HEK293 (cell line): ENCODE measurements at regions not wholly inside any gene's neighbourhood (a gene's known extent, or its start where the extent isn't known, plus 50 kb on each side); places are given as distances from the start of the nearest gene placed in this dataset.

Experiments
- CTCF ChIA-PET: fragments of 350-600 bp; formaldehyde crosslinking; extraction: SDS; loops from one replicate; lab custom pipeline; 2021; ENCODE audit warnings: antibody characterized with exemption; lab: Yijun Ruan, JAX
- POLR2A ChIA-PET: fragments of 300-600 bp; formaldehyde crosslinking; extraction: SDS; loops from one replicate; lab custom pipeline; 2020; ENCODE audit warnings: antibody characterized with exemption, inconsistent platforms; lab: Yijun Ruan, JAX
- H3K27ac ChIP-seq: fragments of 200-500 bp; sonication (Bioruptor generic); 2 replicates; pipeline ENCODE4 v1.5.1; 2014; ENCODE audit warnings: low read depth, low read length, control low read depth, inconsistent platforms; ENCODE audit errors: extremely low read depth
- H3K36me3 ChIP-seq, 2 experiments: fragments of 200-500 bp in 1 of 2; sonication (Bioruptor generic) in 1 of 2; 1 replicate in 1 of 2; 2 replicates in 1 of 2; pipeline ENCODE4 v1.5.1; 2014 to 2017; ENCODE audit warnings: inconsistent platforms in 2 of 2, low read length in 2 of 2; ENCODE audit not compliant: control insufficient read depth in 2 of 2, insufficient read depth in 1 of 2
- H3K4me1 ChIP-seq: fragments of 200-500 bp; sonication (Bioruptor generic); 2 replicates; pipeline ENCODE4 v1.5.1; 2014; ENCODE audit warnings: mild to moderate bottlenecking, low read length, inconsistent platforms; ENCODE audit not compliant: control insufficient read depth, insufficient read depth
- H3K4me3 ChIP-seq: 2 replicates; pipeline ENCODE4 v1.5.1; 2011; ENCODE audit warnings: low read depth, mild to moderate bottlenecking, control low read depth, low read length, moderate library complexity
- H3K9me3 ChIP-seq: fragments of 200-500 bp; sonication (Bioruptor generic); 2 replicates; pipeline ENCODE4 v1.5.1; 2014; ENCODE audit warnings: low read depth, low read length, inconsistent platforms; ENCODE audit not compliant: control insufficient read depth, insufficient read depth
- BCL11B ChIP-seq: fragments of 450-650 bp; formaldehyde crosslinking; IDR thresholded peaks from 2 replicates; pipeline ENCODE4 v1.5.1; 2016; ENCODE audit warnings: low read depth, missing biosample characterization, missing genetic modification characterization
- KLF10 ChIP-seq: fragments of 450-650 bp; IDR thresholded peaks from 2 replicates; pipeline ENCODE4 v1.5.1; 2018; ENCODE audit warnings: missing biosample characterization, mild to moderate bottlenecking, missing genetic modification characterization
- KLF16 ChIP-seq: fragments of 450-650 bp; formaldehyde crosslinking; IDR thresholded peaks from 2 replicates; pipeline ENCODE4 v1.5.1; 2017; ENCODE audit warnings: missing biosample characterization, missing genetic modification characterization
- REST ChIP-seq: fragments of 450-650 bp; formaldehyde crosslinking; IDR thresholded peaks from 2 replicates; pipeline ENCODE4 v1.5.1; 2016; ENCODE audit warnings: missing biosample characterization, missing genetic modification characterization
- SP3 ChIP-seq: fragments of 450-650 bp; formaldehyde crosslinking; IDR thresholded peaks from 2 replicates; pipeline ENCODE4 v1.5.1; 2016; ENCODE audit warnings: missing biosample characterization, missing genetic modification characterization
- SP7 ChIP-seq: fragments of 450-650 bp; formaldehyde crosslinking; IDR thresholded peaks from 2 replicates; pipeline ENCODE4 v1.5.1; 2016; ENCODE audit warnings: missing biosample characterization, missing genetic modification characterization
- ZBTB10 ChIP-seq: fragments of 450-650 bp; formaldehyde crosslinking; IDR thresholded peaks from 2 replicates; pipeline ENCODE4 v1.5.1; 2016; ENCODE audit warnings: missing biosample characterization, missing genetic modification characterization
- ZEB2 ChIP-seq: fragments of 450-650 bp; formaldehyde crosslinking; IDR thresholded peaks from 2 replicates; pipeline ENCODE4 v1.5.1; 2016; ENCODE audit warnings: missing biosample characterization, missing genetic modification characterization
- ZNF174 ChIP-seq: fragments of 450-650 bp; formaldehyde crosslinking; IDR thresholded peaks from 2 replicates; pipeline ENCODE4 v1.5.0; 2017; ENCODE audit warnings: missing biosample characterization, mild to moderate bottlenecking, missing genetic modification characterization
- ZNF184 ChIP-seq: fragments of 450-650 bp; IDR thresholded peaks from 2 replicates; pipeline ENCODE4 v1.5.1; 2018; ENCODE audit warnings: missing biosample characterization, mild to moderate bottlenecking, missing genetic modification characterization
- ZNF202 ChIP-seq: fragments of 450-650 bp; formaldehyde crosslinking; IDR thresholded peaks from 2 replicates; pipeline ENCODE4 v1.5.1; 2016; ENCODE audit warnings: missing biosample characterization, missing genetic modification characterization, borderline replicate concordance
- ZNF274 ChIP-seq, 2 experiments: fragments of 200-500 bp in 1 of 2; fragments of 450-650 bp in 1 of 2; sonication (Bioruptor generic) in 1 of 2; formaldehyde crosslinking in 1 of 2; IDR thresholded peaks; 2 replicates each; pipeline versions ENCODE4 v1.5.1 to v1.6.1; 2014 to 2016; ENCODE audit warnings: borderline replicate concordance in 1 of 2, inconsistent platforms in 1 of 2, low read length in 1 of 2, missing biosample characterization in 1 of 2, missing genetic modification characterization in 1 of 2
- ZNF366 ChIP-seq: fragments of 450-650 bp; formaldehyde crosslinking; conservative IDR thresholded peaks from 2 replicates; pipeline ENCODE4 v1.5.1; 2016; ENCODE audit warnings: missing biosample characterization, missing genetic modification characterization
- ZNF433 ChIP-seq: fragments of 450-650 bp; formaldehyde crosslinking; IDR thresholded peaks from 2 replicates; pipeline ENCODE4 v1.5.1; 2016; ENCODE audit warnings: missing biosample characterization, missing genetic modification characterization, low read depth
- ZNF518A ChIP-seq: fragments of 450-650 bp; formaldehyde crosslinking; conservative IDR thresholded peaks from 2 replicates; pipeline ENCODE4 v1.5.1; 2016; ENCODE audit warnings: low read depth, missing biosample characterization, missing genetic modification characterization
- ZNF530 ChIP-seq: fragments of 450-650 bp; formaldehyde crosslinking; IDR thresholded peaks from 2 replicates; pipeline ENCODE4 v1.5.1; 2016; ENCODE audit warnings: low read depth, missing biosample characterization, missing genetic modification characterization
- ZNF580 ChIP-seq: fragments of 450-650 bp; formaldehyde crosslinking; IDR thresholded peaks from 2 replicates; pipeline ENCODE4 v1.5.1; 2016; ENCODE audit warnings: missing biosample characterization, missing genetic modification characterization
- TF ChIP-seq, protein P1 (sequence below): fragments of 450-650 bp; formaldehyde crosslinking; IDR thresholded peaks from 2 replicates; pipeline ENCODE4 v1.5.1; 2016; ENCODE audit warnings: missing biosample characterization, missing genetic modification characterization
- TF ChIP-seq, protein P2 (sequence below): fragments of 450-650 bp; formaldehyde crosslinking; IDR thresholded peaks from 2 replicates; pipeline ENCODE4 v1.5.1; 2016; ENCODE audit warnings: missing biosample characterization, missing genetic modification characterization

GRCh38 chr5:17012289-17012688 is 76.2 kb upstream of the MYO10 start (continued):
- TF ChIP-seq ZNF174, result no peak
- TF ChIP-seq, protein P1, sequence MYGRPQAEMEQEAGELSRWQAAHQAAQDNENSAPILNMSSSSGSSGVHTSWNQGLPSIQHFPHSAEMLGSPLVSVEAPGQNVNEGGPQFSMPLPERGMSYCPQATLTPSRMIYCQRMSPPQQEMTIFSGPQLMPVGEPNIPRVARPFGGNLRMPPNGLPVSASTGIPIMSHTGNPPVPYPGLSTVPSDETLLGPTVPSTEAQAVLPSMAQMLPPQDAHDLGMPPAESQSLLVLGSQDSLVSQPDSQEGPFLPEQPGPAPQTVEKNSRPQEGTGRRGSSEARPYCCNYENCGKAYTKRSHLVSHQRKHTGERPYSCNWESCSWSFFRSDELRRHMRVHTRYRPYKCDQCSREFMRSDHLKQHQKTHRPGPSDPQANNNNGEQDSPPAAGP (tag by site-specific recombination), result no peak
- TF ChIP-seq KLF10, result no peak
- TF ChIP-seq BCL11B (tag by site-specific recombination), result no peak
- peak; percentile 45; the same call in 1 of the 2 replicates for TF ChIP-seq ZNF366
- TF ChIP-seq ZNF580 (tag by site-specific recombination), result no peak
- TF ChIP-seq SP7 (tag by site-specific recombination), result no peak
- TF ChIP-seq ZNF433 (tag by site-specific recombination), result no peak
- TF ChIP-seq, protein P2, sequence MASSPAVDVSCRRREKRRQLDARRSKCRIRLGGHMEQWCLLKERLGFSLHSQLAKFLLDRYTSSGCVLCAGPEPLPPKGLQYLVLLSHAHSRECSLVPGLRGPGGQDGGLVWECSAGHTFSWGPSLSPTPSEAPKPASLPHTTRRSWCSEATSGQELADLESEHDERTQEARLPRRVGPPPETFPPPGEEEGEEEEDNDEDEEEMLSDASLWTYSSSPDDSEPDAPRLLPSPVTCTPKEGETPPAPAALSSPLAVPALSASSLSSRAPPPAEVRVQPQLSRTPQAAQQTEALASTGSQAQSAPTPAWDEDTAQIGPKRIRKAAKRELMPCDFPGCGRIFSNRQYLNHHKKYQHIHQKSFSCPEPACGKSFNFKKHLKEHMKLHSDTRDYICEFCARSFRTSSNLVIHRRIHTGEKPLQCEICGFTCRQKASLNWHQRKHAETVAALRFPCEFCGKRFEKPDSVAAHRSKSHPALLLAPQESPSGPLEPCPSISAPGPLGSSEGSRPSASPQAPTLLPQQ (tag by site-specific recombination), result no peak
- no peak for TF ChIP-seq ZNF530 (tag by site-specific recombination)
- TF ChIP-seq ZNF184 (tag by site-specific recombination), result 0 out of 2 replicates have a peak, but pooled peaks have one; percentile 35

GRCh38 chr5:17014686-17015085 is 78.6 kb upstream of the MYO10 start:
- H3K4me1 ChIP-seq, result no peaks in the 10 kb centered on the region
- H3K36me3 ChIP-seq, result no peaks in the 10 kb centered on the region; a peak in 1 of 3 replicates
- H3K9me3 ChIP-seq, result no peaks in the 10 kb centered on the region
- POLR2A ChIA-PET, result no interaction called here
- no peak overlapping the region for H3K27ac ChIP-seq
- CTCF ChIA-PET, result no interaction called here
- H3K4me3 ChIP-seq, result no peak overlapping the region
- TF ChIP-seq ZBTB10, result no peak
- TF ChIP-seq KLF16 (tag by site-specific recombination), result no peak
- TF ChIP-seq, all 188 proteins: peak for 0

- ChIA-PET CTCF (no interaction called here), POLR2A (no interaction called here)
- H3K4me3 ChIP-seq, result no peak overlapping the region
- H3K36me3 ChIP-seq, result no peaks in the 10 kb centered on the region; a peak in 1 of 3 replicates
- TF ChIP-seq SP3 (tag by site-specific recombination) (no peak), ZEB2 (no peak), REST (no peak), ZNF202 (tag by site-specific recombination) (no peak), ZNF518A (tag by site-specific recombination) (no peak), ZNF274 (IDR thresholded peaks at IDR 0.05; ENCODE audit: low read length) (no peak), ZNF274 (tag by site-specific recombination; IDR thresholded peaks at IDR 0.05; ENCODE audit: borderline replicate concordance) (no peak)
- H3K9me3 ChIP-seq, result no peaks in the 10 kb centered on the region
- no peak overlapping the region for H3K27ac ChIP-seq
- 0 out of 2 replicates have a peak, but pooled peaks cover 4% of the 10 kb centered on the region for H3K4me1 ChIP-seq
Observed at GRCh38 chr5:17018871-17019270, 82.8 kb upstream of the MYO10 start.
